ENCODE measurements at regions not wholly inside any gene's neighbourhood (a gene's known extent, or its start where the extent isn't known, plus 50 kb on each side); places are given as distances from the start of the nearest gene placed in this dataset.
"Not testable (repeated sequence)": the region's sequence is repeated elsewhere in the genome, so short reads cannot be mapped to it uniquely, and the experiment has no call there.

- no peak for DNase-seq
Observed at GRCh38 chr7:149561072-149561471, 63.5 kb upstream of the ZNF746 start.

- DNase-seq = no peak
Observed at GRCh38 chr7:149559711-149560110, 62.1 kb upstream of the ZNF746 start.

- no peak for DNase-seq
Observed at GRCh38 chr7:149558149-149558861, 60.7 kb upstream of the ZNF746 start.

- not testable (repeated sequence) for DNase-seq
Observed at GRCh38 chr7:149556525-149556924, 58.9 kb upstream of the ZNF746 start.

GRCh38 chr7:149554821-149555220, 57.2 kb upstream of the ZNF746 start:
- DNase-seq = not testable (repeated sequence)

GRCh38 chr7:149553991-149554390, 56.4 kb upstream of the ZNF746 start:
- not testable (repeated sequence) for DNase-seq

- DNase-seq = no peak
Observed at GRCh38 chr7:149552799-149553198, 55.2 kb upstream of the ZNF746 start.

Measured in NCI-H146 (cell line).